Endothelial cell of umbilical vein (primary cell): ENCODE measurements at regions not wholly inside any gene's neighbourhood (a gene's known extent, or its start where the extent isn't known, plus 50 kb on each side); places are given as distances from the start of the nearest gene placed in this dataset.

Source experiments
- BruUV-seq: library from RNA; stranded (reverse); fragments of 400-500 nt; replicated peaks from 2 replicates; lab custom pipeline; 2021; lab: Mats Ljungman, UMichigan
- CTCF ChIA-PET: fragments of 300-600, 350-600 bp; sonication (Branson Sonifier 250); formaldehyde crosslinking; loops from one replicate; lab custom pipeline; 2021; ENCODE audit warnings: antibody characterized with exemption, inconsistent platforms; lab: Charles Lee
- POLR2A ChIA-PET: fragments of 300-600, 350-600 bp; sonication (Branson Sonifier 250); formaldehyde crosslinking; loops from one replicate; lab custom pipeline; 2021; ENCODE audit warnings: antibody characterized with exemption, inconsistent platforms; lab: Charles Lee
- DNase-seq: peaks from one replicate; pipeline ENCODE4 v3.0.0-alpha.2; 2011; ENCODE audit warnings: low read depth, low spot score
- FAIRE-seq: peaks from 2 replicates; lab custom pipeline; 2011; peaks lifted over from hg19 to GRCh38; lab: Jason Lieb, UNC
- H2AFZ ChIP-seq: 2 replicates; pipeline ENCODE4 v1.6.0; 2012; ENCODE audit warnings: low read depth, low read length, control low read depth, inconsistent platforms
- H3K27ac ChIP-seq: 2 replicates; pipeline ENCODE4 v1.5.1; 2011; ENCODE audit warnings: low read depth, mild to moderate bottlenecking, control low read depth, low read length, moderate library complexity; ENCODE audit not compliant: insufficient read depth
- H3K27me3 ChIP-seq, 2 experiments: 2 replicates each; pipeline versions ENCODE4 v1.6.0 to v1.6.1; 2011; ENCODE audit warnings: low read length in 2 of 2, mixed read lengths in 1 of 2; ENCODE audit not compliant: control insufficient read depth in 2 of 2, insufficient read depth in 2 of 2
- H3K36me3 ChIP-seq, 2 experiments: 2 replicates in 1 of 2; 3 replicates in 1 of 2; pipeline ENCODE4 v1.5.1; 2011; ENCODE audit warnings: low read length in 2 of 2, mild to moderate bottlenecking in 1 of 2, moderate library complexity in 1 of 2; ENCODE audit not compliant: control insufficient read depth in 2 of 2, insufficient read depth in 2 of 2; ENCODE audit errors: extremely low read depth in 1 of 2
- H3K4me1 ChIP-seq: 3 replicates; pipeline ENCODE4 v1.5.1; 2011; ENCODE audit warnings: mild to moderate bottlenecking, low read length; ENCODE audit not compliant: control insufficient read depth, insufficient read depth; ENCODE audit errors: extremely low read depth
- H3K4me2 ChIP-seq: 2 replicates; pipeline ENCODE4 v1.6.1; 2011; ENCODE audit warnings: low read length, control low read depth, mixed read lengths; ENCODE audit not compliant: insufficient read depth
- H3K4me3 ChIP-seq, 3 experiments: fragments of 200-600 bp in 1 of 3; sonication (generic), shearing (Covaris generic) in 1 of 3; replicated peaks in 1 of 3; 2 replicates each; pipeline ENCODE4 v1.5.1; 2011 to 2016; ENCODE audit warnings: control low read depth in 3 of 3, low read length in 3 of 3, mild to moderate bottlenecking in 2 of 3, inconsistent platforms in 1 of 3, low read depth in 1 of 3, moderate library complexity in 1 of 3; ENCODE audit not compliant: insufficient read depth in 1 of 3
- H3K79me2 ChIP-seq: 2 replicates; pipeline ENCODE4 v1.6.0; 2012; ENCODE audit warnings: low read length, inconsistent platforms; ENCODE audit not compliant: control insufficient read depth, insufficient read depth
- H3K9ac ChIP-seq: replicated peaks from 2 replicates; pipeline ENCODE3; 2011; ENCODE audit warnings: low read length, control low read depth; ENCODE audit not compliant: insufficient read depth; ENCODE audit errors: extremely low read depth
- H3K9me1 ChIP-seq: replicated peaks from 3 replicates; pipeline ENCODE4 v1.6.0; 2011; ENCODE audit warnings: mild to moderate bottlenecking, low read length; ENCODE audit not compliant: control insufficient read depth, insufficient read depth; ENCODE audit errors: extremely low read depth
- H3K9me3 ChIP-seq: replicated peaks from 2 replicates; pipeline ENCODE4 v1.5.1; 2012; ENCODE audit warnings: low read length, inconsistent platforms; ENCODE audit not compliant: control insufficient read depth, insufficient read depth
- H4K20me1 ChIP-seq: replicated peaks from 2 replicates; pipeline ENCODE3; 2011; ENCODE audit warnings: mild to moderate bottlenecking, low read length; ENCODE audit not compliant: control insufficient read depth, insufficient read depth; ENCODE audit errors: extremely low read depth
- FOS ChIP-seq: IDR thresholded peaks from 2 replicates; pipeline ENCODE4 v1.6.1; 2011; ENCODE audit warnings: mild to moderate bottlenecking, low read length, moderate library complexity, borderline replicate concordance; ENCODE audit not compliant: insufficient read depth
- GATA2 ChIP-seq: IDR thresholded peaks from 2 replicates; pipeline ENCODE4 v1.7.0; 2011; ENCODE audit warnings: low read depth, mild to moderate bottlenecking, moderate library complexity, mixed read lengths, low read length; ENCODE audit not compliant: insufficient read length, insufficient read depth
- MYC ChIP-seq: IDR thresholded peaks from one replicate; pipeline ENCODE4 v1.6.1; 2011; ENCODE audit warnings: mild to moderate bottlenecking, low read depth, low read length
- POLR2A ChIP-seq: IDR thresholded peaks from 2 replicates; pipeline ENCODE4 v1.6.1; 2012; ENCODE audit warnings: low read depth, mild to moderate bottlenecking, control low read depth, low read length
- POLR2AphosphoS5 ChIP-seq: IDR thresholded peaks from 2 replicates; pipeline ENCODE4 v1.6.1; 2012; ENCODE audit warnings: low read depth, mild to moderate bottlenecking, control low read depth, low read length, moderate library complexity; ENCODE audit not compliant: insufficient read depth
- dilution Hi-C: fragments of 300-500 bp; cut with MboI; formaldehyde crosslinking; loops from one replicate; pipeline ENCODE4 v1.15.0; 2019; ENCODE audit warnings: low sequenced_read_pairs; ENCODE audit not compliant: extremely low pct_ligation_motif_present
- intact Hi-C: fragments of 100-400 bp; cut with micrococcal nuclease; formaldehyde crosslinking; loops from one replicate; pipeline ENCODE4 v1.10.0; 2022
- TF ChIP-seq, protein P1 (sequence below), 2 donors: IDR thresholded peaks; 1 replicate in 1 of 2; 2 replicates in 1 of 2; pipeline ENCODE4 v1.5.1; 2011; ENCODE audit warnings: low read length in 2 of 2, mild to moderate bottlenecking in 2 of 2, moderate library complexity in 2 of 2, control low read depth in 1 of 2, inconsistent platforms in 1 of 2, low read depth in 1 of 2; ENCODE audit not compliant: insufficient read depth in 1 of 2; ENCODE audit errors: extremely low read depth in 1 of 2
- TF ChIP-seq, protein P2 (sequence below): IDR thresholded peaks from 2 replicates; pipeline ENCODE4 v1.6.1; 2011; ENCODE audit not compliant: insufficient read depth, insufficient read length

DNA sequence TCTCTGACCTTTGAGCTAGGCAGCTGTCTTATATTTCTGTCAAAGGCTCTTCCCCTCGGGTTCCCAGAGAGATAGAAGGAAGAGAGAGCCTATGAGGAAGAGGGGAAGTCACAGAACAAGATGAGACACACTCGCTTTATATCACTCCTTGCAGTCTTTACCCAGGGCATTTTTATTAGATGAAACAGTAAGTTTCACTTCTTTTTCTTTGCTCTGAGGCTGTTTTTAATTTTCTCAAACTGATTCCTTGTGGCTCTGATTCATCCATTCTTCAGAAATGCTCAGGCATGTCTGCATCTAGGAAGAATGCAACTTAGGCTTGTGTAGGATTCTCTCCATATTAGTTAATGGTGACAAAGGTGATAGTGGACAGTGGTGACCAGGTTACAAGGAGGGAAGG lies 132.9 kb upstream of the CHD1 start:
- Histone ChIP-seq H3K9me3 (no peaks in the 10 kb centered on the region), H3K36me3 (no peaks in the 10 kb centered on the region), H3K9ac (no peak overlapping the region), H2AFZ (no peak overlapping the region), H3K27ac (no peak overlapping the region), H3K79me2 (no peaks in the 10 kb centered on the region), H3K4me2 (no peak overlapping the region), H4K20me1 (no peaks in the 10 kb centered on the region), H3K4me1 (peaks cover 3% of the 10 kb centered on the region), H3K4me3 (no peak overlapping the region), H3K27me3 (no peaks in the 10 kb centered on the region), H3K9me1 (no peaks in the 10 kb centered on the region)
- CTCF ChIA-PET, result interaction anchor here (1.0 to 3.8 kb wide), 9 partner anchors 15 to 1250 kb away, joined by 3 to 47 read pairs (median 4); no protein-coding TSS in a partner anchor
- FAIRE-seq, result no peak
- dilution Hi-C loops (no loop called here), intact Hi-C loops (loop anchor here (2.0 to 5.0 kb wide), 3 partner anchors 133 to 289 kb away; partner anchors contain the start of genes CHD1 and RGMB)
- no TSS peak for BruUV-seq
- POLR2A ChIA-PET, result no interaction called here
- TF ChIP-seq GATA2, result no peak
- TF ChIP-seq MYC, result no peak
- TF ChIP-seq, protein P1, sequence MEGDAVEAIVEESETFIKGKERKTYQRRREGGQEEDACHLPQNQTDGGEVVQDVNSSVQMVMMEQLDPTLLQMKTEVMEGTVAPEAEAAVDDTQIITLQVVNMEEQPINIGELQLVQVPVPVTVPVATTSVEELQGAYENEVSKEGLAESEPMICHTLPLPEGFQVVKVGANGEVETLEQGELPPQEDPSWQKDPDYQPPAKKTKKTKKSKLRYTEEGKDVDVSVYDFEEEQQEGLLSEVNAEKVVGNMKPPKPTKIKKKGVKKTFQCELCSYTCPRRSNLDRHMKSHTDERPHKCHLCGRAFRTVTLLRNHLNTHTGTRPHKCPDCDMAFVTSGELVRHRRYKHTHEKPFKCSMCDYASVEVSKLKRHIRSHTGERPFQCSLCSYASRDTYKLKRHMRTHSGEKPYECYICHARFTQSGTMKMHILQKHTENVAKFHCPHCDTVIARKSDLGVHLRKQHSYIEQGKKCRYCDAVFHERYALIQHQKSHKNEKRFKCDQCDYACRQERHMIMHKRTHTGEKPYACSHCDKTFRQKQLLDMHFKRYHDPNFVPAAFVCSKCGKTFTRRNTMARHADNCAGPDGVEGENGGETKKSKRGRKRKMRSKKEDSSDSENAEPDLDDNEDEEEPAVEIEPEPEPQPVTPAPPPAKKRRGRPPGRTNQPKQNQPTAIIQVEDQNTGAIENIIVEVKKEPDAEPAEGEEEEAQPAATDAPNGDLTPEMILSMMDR (IDR thresholded peaks at IDR 0.05; ENCODE audit: extremely low read depth in 1 of 2, insufficient read depth in 1 of 2, low read depth in 1 of 2, low read length in 2 of 2), result no peak
- no peak for TF ChIP-seq POLR2A
- TF ChIP-seq FOS, result no peak
- TF ChIP-seq, protein P2, sequence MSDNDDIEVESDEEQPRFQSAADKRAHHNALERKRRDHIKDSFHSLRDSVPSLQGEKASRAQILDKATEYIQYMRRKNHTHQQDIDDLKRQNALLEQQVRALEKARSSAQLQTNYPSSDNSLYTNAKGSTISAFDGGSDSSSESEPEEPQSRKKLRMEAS, result no peak
- TF ChIP-seq POLR2AphosphoS5, result no peak
- DNase-seq, result no peak
